IPS-11a (cell line): ENCODE measurements at regions not wholly inside any gene's neighbourhood (a gene's known extent, or its start where the extent isn't known, plus 50 kb on each side); places are given as distances from the start of the nearest gene placed in this dataset.

ENCODE experiments used
- H3K4me3 ChIP-seq: one replicate; pipeline ENCODE4 v1.5.1; 2013; ENCODE audit warnings: low read depth, low read length, control low read depth

- no peak overlapping the region for H3K4me3 ChIP-seq
Observed at GRCh38 chr3:27935492-27935891, 213.4 kb upstream of the EOMES start.

GRCh38 chr3:27939521-27939920 lies 217.4 kb upstream of the EOMES start:
- H3K4me3 ChIP-seq = no peak overlapping the region

GRCh38 chr3:27939940-27940339 lies 217.8 kb upstream of the EOMES start:
- no peak overlapping the region for H3K4me3 ChIP-seq

GRCh38 chr3:27943106-27943505 lies 221.0 kb upstream of the EOMES start:
- no peak overlapping the region for H3K4me3 ChIP-seq

- no peak overlapping the region for H3K4me3 ChIP-seq
Observed at GRCh38 chr3:27945229-27945628, 223.1 kb upstream of the EOMES start.

GRCh38 chr3:27960133-27960532 lies 238.0 kb upstream of the EOMES start:
- H3K4me3 ChIP-seq = no peak overlapping the region

GRCh38 chr3:27963519-27963918 lies 241.4 kb upstream of the EOMES start:
- H3K4me3 ChIP-seq = no peak overlapping the region

- H3K4me3 ChIP-seq = no peak overlapping the region
Observed at GRCh38 chr3:27971600-27971999, 249.5 kb upstream of the EOMES start.

- no peak overlapping the region for H3K4me3 ChIP-seq
Observed at GRCh38 chr3:27976933-27977332, 254.8 kb upstream of the EOMES start.

GRCh38 chr3:27978440-27978839 lies 256.3 kb upstream of the EOMES start:
- no peak overlapping the region for H3K4me3 ChIP-seq

- no peak overlapping the region for H3K4me3 ChIP-seq
Observed at GRCh38 chr3:27985369-27986035, 255.9 kb upstream of the CMC1 start.

GRCh38 chr3:27986234-27986879 lies 255.1 kb upstream of the CMC1 start:
- H3K4me3 ChIP-seq = no peak overlapping the region

GRCh38 chr3:27990324-27990723 lies 251.1 kb upstream of the CMC1 start:
- H3K4me3 ChIP-seq = no peak overlapping the region

GRCh38 chr3:27990837-27991236 lies 250.6 kb upstream of the CMC1 start:
- H3K4me3 ChIP-seq = no peak overlapping the region

- H3K4me3 ChIP-seq = no peak overlapping the region
Observed at GRCh38 chr3:27993051-27993450, 248.4 kb upstream of the CMC1 start.

GRCh38 chr3:28000608-28001007 lies 240.8 kb upstream of the CMC1 start:
- H3K4me3 ChIP-seq = no peak overlapping the region

- H3K4me3 ChIP-seq = no peak overlapping the region
Observed at GRCh38 chr3:28008235-28008634, 233.2 kb upstream of the CMC1 start.

- H3K4me3 ChIP-seq = no peak overlapping the region
Observed at GRCh38 chr3:28012830-28013229, 228.6 kb upstream of the CMC1 start.

- no peak overlapping the region for H3K4me3 ChIP-seq
Observed at GRCh38 chr3:28013864-28014473, 227.4 kb upstream of the CMC1 start.

- H3K4me3 ChIP-seq = no peak overlapping the region
Observed at GRCh38 chr3:28018925-28019718, 222.3 kb upstream of the CMC1 start.

- H3K4me3 ChIP-seq = no peak overlapping the region
Observed at GRCh38 chr3:28019740-28020139, 221.7 kb upstream of the CMC1 start.

GRCh38 chr3:28022916-28023315 lies 218.5 kb upstream of the CMC1 start:
- no peak overlapping the region for H3K4me3 ChIP-seq
